Activated T-helper 1 cell treated with anti-CD3 and anti-CD28 coated beads, Interleukin-12 subunit alpha, Interleukin-12 subunit beta, Interleukin-2, Interleukin-4 antibody, amounts not matched to agents 30 ng/mL and 10 ng/mL and 1 ng/mL, durations not matched to agents 14 hours and 24 hours and 36 hours (primary cell): ENCODE measurements at regions not wholly inside any gene's neighbourhood (a gene's known extent, or its start where the extent isn't known, plus 50 kb on each side); places are given as distances from the start of the nearest gene placed in this dataset.

Source experiments
- DNase-seq: peaks from one replicate; pipeline ENCODE4 v3.0.0; 2021; ENCODE audit warnings: low spot score
- H3K27ac Mint-ChIP-seq: one replicate; pipeline ENCODE4 v1.8.0; 2021; ENCODE audit warnings: mild to moderate bottlenecking, mixed read lengths
- H3K27me3 Mint-ChIP-seq: one replicate; pipeline ENCODE4 v1.8.0; 2022; ENCODE audit warnings: mild to moderate bottlenecking, moderate library complexity, mixed read lengths; ENCODE audit not compliant: insufficient read depth
- H3K36me3 Mint-ChIP-seq: one replicate; pipeline ENCODE4 v1.8.0; 2021; ENCODE audit warnings: low read depth, mixed read lengths
- H3K4me1 Mint-ChIP-seq: one replicate; pipeline ENCODE4 v1.8.0; 2021; ENCODE audit warnings: low read depth, mixed read lengths
- H3K4me3 Mint-ChIP-seq: one replicate; pipeline ENCODE4 v1.8.0; 2021; ENCODE audit warnings: mild to moderate bottlenecking, moderate library complexity, mixed read lengths
- H3K9me3 Mint-ChIP-seq: one replicate; pipeline ENCODE4 v1.8.0; 2021; ENCODE audit warnings: mixed read lengths
- intact Hi-C: fragments of 100-400 bp; cut with micrococcal nuclease; formaldehyde crosslinking; loops from one replicate; pipeline ENCODE4 v1.15.1; 2024

GRCh38 chr2:2873450-2873811 lies 504.2 kb downstream of the EIPR1 start:
- H3K9me3 Mint-ChIP-seq: no peaks in the 10 kb centered on the region
- no peak overlapping the region for H3K27ac Mint-ChIP-seq
- H3K36me3 Mint-ChIP-seq: no peaks in the 10 kb centered on the region
- H3K4me3 Mint-ChIP-seq: no peak overlapping the region
- DNase-seq: no peak
- intact Hi-C loops: no loop called here
- H3K27me3 Mint-ChIP-seq: no peaks in the 10 kb centered on the region
- peaks cover 6% of the 10 kb centered on the region for H3K4me1 Mint-ChIP-seq

- no peaks in the 10 kb centered on the region for H3K9me3 Mint-ChIP-seq
- H3K36me3 Mint-ChIP-seq: no peaks in the 10 kb centered on the region
- no peak for DNase-seq
- H3K27ac Mint-ChIP-seq: peak overlapping the region; percentile 61
- no peaks in the 10 kb centered on the region for H3K27me3 Mint-ChIP-seq
- no peak overlapping the region for H3K4me3 Mint-ChIP-seq
- intact Hi-C loops: no loop called here
- H3K4me1 Mint-ChIP-seq: peaks cover 6% of the 10 kb centered on the region
Observed at GRCh38 chr2:2872713-2873449, 504.7 kb downstream of the EIPR1 start.

GRCh38 chr2:2872309-2872617 lies 505.4 kb downstream of the EIPR1 start:
- DNase-seq: no peak
- H3K9me3 Mint-ChIP-seq: no peaks in the 10 kb centered on the region
- intact Hi-C loops: no loop called here

DNA sequence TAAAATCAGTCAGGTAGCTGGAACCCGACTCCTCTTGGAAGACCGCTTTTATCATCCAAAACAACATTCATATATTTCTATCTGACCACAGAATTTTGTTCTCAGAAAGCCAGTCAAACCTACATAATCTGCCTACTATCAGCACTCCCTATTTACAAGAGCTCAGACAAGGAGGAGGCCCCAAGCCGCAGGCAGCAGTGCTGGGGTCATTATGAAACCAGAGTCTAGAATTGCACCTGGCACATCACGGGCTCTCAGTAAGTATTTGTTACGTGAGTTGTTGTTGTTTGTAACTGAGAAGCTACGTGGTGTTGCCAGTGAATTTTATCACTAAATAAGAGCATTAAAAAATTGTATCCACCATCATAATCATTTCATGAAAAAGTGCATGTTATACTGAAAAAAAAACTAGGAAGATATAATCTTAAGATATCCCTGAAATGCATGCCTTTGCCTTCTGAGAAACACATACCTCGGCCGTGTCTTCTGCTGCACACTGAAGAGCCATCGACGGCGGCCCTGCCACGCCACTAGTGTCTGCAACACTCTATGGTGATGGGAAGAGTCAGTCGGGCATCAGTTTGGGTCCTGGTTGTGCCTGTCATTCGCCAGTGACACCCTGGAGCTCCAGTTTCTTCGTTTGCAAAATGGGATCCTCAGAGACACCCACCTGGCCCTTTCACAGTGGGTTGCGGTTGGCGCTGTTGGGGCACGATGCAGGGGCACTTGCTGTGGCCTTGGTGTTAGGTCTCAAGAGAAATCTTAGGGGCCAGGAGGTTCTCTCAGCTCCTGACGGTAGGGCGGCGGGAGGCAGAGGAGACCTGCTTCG lies 505.9 kb downstream of the EIPR1 start:
- H3K4me3 Mint-ChIP-seq: no peak overlapping the region

More at GRCh38 chr2:2872309-2872617, 505.4 kb downstream of the EIPR1 start:
- Mint-ChIP-seq H3K4me1 (peaks cover 6% of the 10 kb centered on the region), H3K36me3 (no peaks in the 10 kb centered on the region), H3K27ac (no peak overlapping the region), H3K27me3 (no peaks in the 10 kb centered on the region), H3K4me3 (no peak overlapping the region)

GRCh38 chr2:2870106-2870505 lies 507.5 kb downstream of the EIPR1 start:
- H3K9me3 Mint-ChIP-seq: no peaks in the 10 kb centered on the region
- H3K27ac Mint-ChIP-seq: no peak overlapping the region
- peaks cover 6% of the 10 kb centered on the region for H3K4me1 Mint-ChIP-seq
- DNase-seq: no peak
- no peak overlapping the region for H3K4me3 Mint-ChIP-seq
- intact Hi-C loops: no loop called here
- H3K36me3 Mint-ChIP-seq: no peaks in the 10 kb centered on the region
- no peaks in the 10 kb centered on the region for H3K27me3 Mint-ChIP-seq

More for the DNA sequence above, 505.9 kb downstream of the EIPR1 start:
- Mint-ChIP-seq H3K36me3 (no peaks in the 10 kb centered on the region), H3K9me3 (no peaks in the 10 kb centered on the region), H3K27me3 (no peaks in the 10 kb centered on the region), H3K27ac (no peak overlapping the region), H3K4me1 (peaks cover 6% of the 10 kb centered on the region)
- DNase-seq: no peak
- intact Hi-C loops: no loop called here

DNA sequence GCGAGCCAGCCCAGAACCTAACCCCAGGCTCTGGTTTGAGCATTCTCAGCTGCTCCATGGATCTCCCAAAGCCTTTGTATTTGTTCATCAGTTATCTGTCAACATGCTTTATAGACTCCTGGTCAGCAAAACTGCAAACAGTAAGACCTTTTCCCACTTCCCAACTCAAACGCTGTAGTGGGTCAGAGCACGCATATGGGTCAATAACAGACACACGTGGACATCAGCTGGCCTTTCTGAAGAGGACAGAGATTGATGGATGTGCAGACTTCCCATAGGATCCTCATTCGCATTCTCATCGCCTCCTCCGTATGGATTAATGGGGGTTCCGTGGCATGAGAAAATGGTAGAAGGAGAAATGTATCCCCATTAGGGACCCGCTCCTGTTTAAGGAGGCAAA lies 508.1 kb downstream of the EIPR1 start:
- intact Hi-C loops: no loop called here
- H3K4me3 Mint-ChIP-seq: no peak overlapping the region
- H3K27me3 Mint-ChIP-seq: no peaks in the 10 kb centered on the region
- no peak for DNase-seq
- H3K36me3 Mint-ChIP-seq: no peaks in the 10 kb centered on the region
- peaks cover 6% of the 10 kb centered on the region for H3K4me1 Mint-ChIP-seq
- H3K27ac Mint-ChIP-seq: no peak overlapping the region
- H3K9me3 Mint-ChIP-seq: no peaks in the 10 kb centered on the region

GRCh38 chr2:2868085-2868484 lies 509.5 kb downstream of the EIPR1 start:
- Mint-ChIP-seq H3K27ac (no peak overlapping the region), H3K4me1 (peaks cover 4% of the 10 kb centered on the region), H3K36me3 (no peaks in the 10 kb centered on the region), H3K27me3 (no peaks in the 10 kb centered on the region), H3K4me3 (no peak overlapping the region), H3K9me3 (no peaks in the 10 kb centered on the region)
- intact Hi-C loops: no loop called here
- no peak for DNase-seq

DNA sequence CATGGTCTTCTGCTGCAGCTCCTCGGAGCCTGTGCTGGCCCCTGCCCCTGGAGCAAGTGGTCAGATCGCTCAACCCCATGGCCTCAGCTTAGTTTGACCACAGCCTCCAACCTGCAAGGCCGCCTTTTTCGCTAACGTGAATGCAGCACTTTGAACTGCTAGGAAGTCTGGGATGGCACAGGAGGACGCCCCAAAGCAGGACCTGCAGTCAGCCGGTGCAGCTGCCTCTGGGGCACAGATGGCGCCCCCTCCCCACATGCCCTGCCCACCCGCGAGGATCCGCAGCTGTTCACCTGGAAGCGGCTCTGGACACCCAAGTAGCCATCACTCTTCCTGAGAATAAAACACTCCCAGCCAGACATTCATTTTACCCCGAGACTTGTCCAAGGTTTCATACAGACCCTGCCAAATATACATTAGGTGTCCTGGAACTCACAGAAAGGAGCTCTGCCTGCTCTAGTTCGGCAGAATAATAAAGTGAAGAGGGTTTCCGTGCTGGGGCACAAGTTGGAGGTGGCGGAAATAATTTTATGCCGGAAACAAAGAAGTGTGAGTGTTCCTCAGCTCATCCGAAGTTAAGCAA lies 510.1 kb downstream of the EIPR1 start:
- H3K4me1 Mint-ChIP-seq: no peaks in the 10 kb centered on the region

GRCh38 chr2:2866459-2866858 lies 511.2 kb downstream of the EIPR1 start:
- Mint-ChIP-seq H3K36me3 (no peaks in the 10 kb centered on the region), H3K27me3 (no peaks in the 10 kb centered on the region), H3K4me3 (no peak overlapping the region), H3K9me3 (no peaks in the 10 kb centered on the region), H3K4me1 (no peaks in the 10 kb centered on the region), H3K27ac (no peak overlapping the region)
- DNase-seq: no peak
- intact Hi-C loops: no loop called here

More for the DNA sequence above, 510.1 kb downstream of the EIPR1 start:
- no peak overlapping the region for H3K4me3 Mint-ChIP-seq
- H3K9me3 Mint-ChIP-seq: no peaks in the 10 kb centered on the region
- no peaks in the 10 kb centered on the region for H3K27me3 Mint-ChIP-seq
- no peak for DNase-seq
- intact Hi-C loops: no loop called here
- no peak overlapping the region for H3K27ac Mint-ChIP-seq
- no peaks in the 10 kb centered on the region for H3K36me3 Mint-ChIP-seq

DNA sequence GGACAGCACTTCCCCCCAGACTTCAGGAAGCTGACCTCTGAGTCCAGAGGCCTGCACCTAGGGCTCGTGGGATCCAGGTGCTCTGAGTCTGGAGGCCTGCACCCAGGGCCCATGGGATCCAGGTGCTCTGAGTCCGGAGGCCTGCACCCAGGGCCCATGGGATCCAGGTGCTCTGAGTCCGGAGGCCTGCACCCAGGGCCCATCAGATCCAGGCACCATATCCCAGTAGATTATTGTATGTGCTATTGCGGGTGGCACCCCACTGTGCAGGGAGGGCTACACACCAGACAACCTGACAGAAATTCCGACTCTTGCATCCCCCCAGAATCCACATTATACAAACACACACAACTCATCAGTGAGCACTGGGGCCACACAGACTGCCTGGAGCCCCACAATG lies 515.2 kb downstream of the EIPR1 start:
- no peak for DNase-seq
- no peak overlapping the region for H3K27ac Mint-ChIP-seq
- no peaks in the 10 kb centered on the region for H3K9me3 Mint-ChIP-seq
- H3K36me3 Mint-ChIP-seq: no peaks in the 10 kb centered on the region
- H3K4me3 Mint-ChIP-seq: no peak overlapping the region
- H3K4me1 Mint-ChIP-seq: no peaks in the 10 kb centered on the region
- H3K27me3 Mint-ChIP-seq: no peaks in the 10 kb centered on the region
- intact Hi-C loops: no loop called here

DNA sequence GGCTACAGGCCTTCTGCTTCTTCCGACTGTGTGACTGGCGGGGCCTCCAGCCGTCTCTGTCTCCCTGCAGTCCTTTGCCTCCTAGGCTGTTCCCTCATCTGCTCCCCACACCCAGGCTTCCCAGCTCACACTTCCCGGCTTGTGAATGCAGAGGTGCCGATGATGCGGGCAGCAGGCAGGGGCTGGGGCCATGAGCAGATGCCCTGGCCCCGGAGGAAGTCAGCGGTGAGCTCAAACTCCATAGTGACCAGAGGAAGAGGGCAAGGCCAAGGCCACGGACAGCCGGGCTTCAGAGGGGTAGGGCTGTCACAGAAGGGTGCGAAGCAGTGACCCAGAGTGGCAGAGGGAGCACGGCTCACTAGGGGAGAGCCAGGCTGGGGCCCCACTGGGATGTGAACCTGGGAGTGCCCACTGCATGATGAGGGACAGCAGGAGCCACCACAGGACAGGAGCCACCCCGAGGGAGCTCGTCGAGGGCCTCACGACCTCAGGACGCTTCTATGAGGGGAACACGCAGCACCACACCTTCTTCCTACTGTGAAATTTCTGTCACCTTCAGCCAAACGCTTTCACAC lies 515.9 kb downstream of the EIPR1 start:
- no peak for DNase-seq
- no peak overlapping the region for H3K4me3 Mint-ChIP-seq
- H3K9me3 Mint-ChIP-seq: no peaks in the 10 kb centered on the region
- H3K4me1 Mint-ChIP-seq: no peaks in the 10 kb centered on the region
- no peak overlapping the region for H3K27ac Mint-ChIP-seq
- H3K27me3 Mint-ChIP-seq: no peaks in the 10 kb centered on the region
- no peaks in the 10 kb centered on the region for H3K36me3 Mint-ChIP-seq
- intact Hi-C loops: no loop called here

DNA sequence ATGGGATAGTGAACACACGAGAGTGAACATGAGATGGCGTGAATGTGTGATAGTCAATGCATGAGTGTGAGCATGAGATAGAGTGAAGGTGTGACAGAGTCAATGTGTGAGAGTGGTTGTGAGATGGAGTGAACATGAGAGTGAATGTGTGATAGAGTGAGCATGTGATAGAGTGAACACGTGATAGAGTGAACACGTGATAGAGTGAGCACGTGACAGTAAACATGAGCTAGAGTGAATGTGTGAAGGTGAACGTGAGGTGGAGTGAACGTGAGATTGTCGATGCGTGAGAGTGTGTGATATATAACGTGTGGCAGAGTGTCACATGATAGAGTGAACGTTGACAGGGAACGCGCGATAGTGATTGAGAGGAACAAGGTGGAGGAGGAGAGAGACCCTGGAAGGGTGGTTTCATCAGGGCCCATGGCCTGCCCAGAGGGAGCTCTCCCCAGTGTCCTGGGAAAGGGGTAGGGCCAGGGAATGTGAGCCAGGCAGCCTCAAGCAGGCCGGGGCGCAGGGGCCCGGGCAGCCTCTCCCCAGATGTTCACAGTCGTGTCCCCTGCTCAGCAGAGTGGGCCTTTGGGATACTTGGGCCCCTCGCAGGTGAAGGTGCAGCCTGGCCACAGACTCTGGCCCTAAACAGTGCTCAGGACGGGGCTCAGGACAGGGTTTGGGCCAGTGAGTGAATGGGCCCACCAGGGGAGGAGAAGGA lies 516.9 kb downstream of the EIPR1 start:
- no peaks in the 10 kb centered on the region for H3K36me3 Mint-ChIP-seq
- DNase-seq: no peak
- intact Hi-C loops: no loop called here
- H3K4me1 Mint-ChIP-seq: no peaks in the 10 kb centered on the region
- H3K27ac Mint-ChIP-seq: no peak overlapping the region
- no peaks in the 10 kb centered on the region for H3K27me3 Mint-ChIP-seq
- H3K9me3 Mint-ChIP-seq: no peaks in the 10 kb centered on the region
- no peak overlapping the region for H3K4me3 Mint-ChIP-seq
